Duodenal mucosa (tissue), 2 donors: ENCODE measurements at regions not wholly inside any gene's neighbourhood (a gene's known extent, or its start where the extent isn't known, plus 50 kb on each side); places are given as distances from the start of the nearest gene placed in this dataset.

Experiments
- H3K27ac ChIP-seq: one replicate; pipeline ENCODE4 v1.7.0; 2013; ENCODE audit warnings: low read depth, low read length
- H3K27me3 ChIP-seq, 2 donors: one replicate each; pipeline ENCODE4 v1.7.0; 2013; ENCODE audit warnings: low read length in 2 of 2, control low read depth in 1 of 2; ENCODE audit not compliant: insufficient read depth in 2 of 2, control insufficient read depth in 1 of 2
- H3K36me3 ChIP-seq, 2 donors: one replicate each; pipeline ENCODE4 v1.7.0; 2013; ENCODE audit warnings: low read length in 2 of 2, control low read depth in 1 of 2; ENCODE audit not compliant: insufficient read depth in 2 of 2, control insufficient read depth in 1 of 2
- H3K4me1 ChIP-seq, 2 donors: one replicate each; pipeline ENCODE4 v1.7.0; 2013; ENCODE audit warnings: low read length in 2 of 2, control low read depth in 1 of 2; ENCODE audit not compliant: insufficient read depth in 2 of 2, control insufficient read depth in 1 of 2
- H3K4me3 ChIP-seq, 2 donors: one replicate each; pipeline ENCODE4 v1.7.0; 2013; ENCODE audit warnings: low read length in 2 of 2, low read depth in 1 of 2
- H3K9ac ChIP-seq, 2 donors: one replicate each; pipeline ENCODE4 v1.7.0; 2013; ENCODE audit warnings: low read length in 2 of 2, low read depth in 1 of 2
- H3K9me3 ChIP-seq, 2 donors: one replicate each; pipeline ENCODE4 v1.7.0; 2013; ENCODE audit warnings: low read length in 2 of 2, control low read depth in 1 of 2; ENCODE audit not compliant: control insufficient read depth in 1 of 2

GRCh38 chr9:1221298-1221697 is 171.1 kb downstream of the DMRT2 start:
- Histone ChIP-seq H3K4me1 (no peaks in the 10 kb centered on the region), H3K9ac (no peak overlapping the region), H3K27me3 (no peaks in the 10 kb centered on the region), H3K4me3 (no peak overlapping the region), H3K9me3 (no peaks in the 10 kb centered on the region), H3K27ac (no peak overlapping the region), H3K36me3 (no peaks in the 10 kb centered on the region)

DNA sequence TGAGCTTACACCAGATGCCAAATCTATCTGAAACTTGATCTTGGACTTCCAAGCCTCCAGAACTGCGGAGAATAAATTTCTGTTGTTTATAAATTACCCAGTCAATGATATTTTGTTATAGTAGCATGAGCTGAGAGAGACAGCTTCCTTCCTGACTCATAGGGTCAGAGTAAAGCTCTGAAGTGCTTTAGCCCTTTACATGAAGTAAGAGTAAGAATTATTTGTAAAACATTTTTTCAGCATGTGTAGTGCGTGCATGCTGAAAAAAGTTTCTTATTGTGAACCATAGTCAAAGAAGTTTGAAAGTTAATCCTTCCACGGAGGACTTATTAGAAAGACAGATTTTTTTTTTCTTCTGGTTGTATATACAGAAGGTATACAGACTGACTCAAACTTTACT is 172.4 kb downstream of the DMRT2 start:
- no peak overlapping the region for H3K4me3 ChIP-seq
- no peaks in the 10 kb centered on the region for H3K36me3 ChIP-seq
- H3K4me1 ChIP-seq: no peaks in the 10 kb centered on the region
- H3K27me3 ChIP-seq: no peaks in the 10 kb centered on the region
- no peak overlapping the region for H3K9ac ChIP-seq
- no peak overlapping the region for H3K27ac ChIP-seq
- H3K9me3 ChIP-seq: no peaks in the 10 kb centered on the region

GRCh38 chr9:1231998-1232919 is 182.1 kb downstream of the DMRT2 start:
- Histone ChIP-seq H3K27ac (no peak overlapping the region), H3K4me1 (no peaks in the 10 kb centered on the region), H3K36me3 (no peaks in the 10 kb centered on the region), H3K27me3 (no peaks in the 10 kb centered on the region), H3K9ac (no peak overlapping the region), H3K4me3 (no peak overlapping the region), H3K9me3 (no peaks in the 10 kb centered on the region)

DNA sequence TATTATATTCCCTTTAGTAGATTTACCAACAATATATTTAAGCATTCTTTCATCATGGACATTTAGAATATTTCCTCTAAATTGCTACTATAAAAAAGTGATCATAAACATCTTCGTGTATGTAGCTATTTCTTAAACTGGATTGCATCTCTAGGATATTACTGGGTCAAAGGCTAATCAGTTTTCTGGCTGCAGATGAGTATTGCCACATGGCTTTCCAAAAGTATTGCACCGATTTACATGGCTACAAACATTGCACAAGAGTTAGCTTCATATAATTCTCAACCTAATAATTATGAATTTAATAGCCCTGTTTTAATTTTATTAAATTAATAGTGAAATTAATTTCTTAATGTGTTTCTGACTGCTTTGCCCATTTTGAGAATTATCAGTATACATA is 183.4 kb downstream of the DMRT2 start:
- no peaks in the 10 kb centered on the region for H3K27me3 ChIP-seq
- no peak overlapping the region for H3K4me3 ChIP-seq
- no peaks in the 10 kb centered on the region for H3K36me3 ChIP-seq
- no peaks in the 10 kb centered on the region for H3K9me3 ChIP-seq
- H3K9ac ChIP-seq: no peak overlapping the region
- H3K4me1 ChIP-seq: no peaks in the 10 kb centered on the region
- H3K27ac ChIP-seq: no peak overlapping the region

DNA sequence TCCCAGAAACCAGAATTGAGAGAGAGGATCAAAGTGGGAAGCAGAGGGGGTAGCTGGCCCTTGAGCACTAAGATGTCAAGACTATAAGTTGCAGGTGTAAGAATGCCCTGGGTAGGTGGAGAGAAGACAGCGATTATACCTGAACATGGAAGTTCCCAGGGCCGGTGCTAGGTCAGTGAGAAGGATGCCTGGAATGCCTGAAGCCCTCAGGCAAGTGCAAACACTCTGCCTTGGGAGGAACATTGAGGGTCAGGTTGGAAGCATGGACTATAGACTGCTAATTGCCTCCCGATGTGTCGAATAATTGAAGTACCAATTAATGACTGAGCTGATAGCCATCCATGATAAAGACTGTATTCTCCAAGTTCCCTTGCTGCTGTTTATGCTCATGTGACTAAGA is 185.5 kb downstream of the DMRT2 start:
- Histone ChIP-seq H3K27me3 (no peaks in the 10 kb centered on the region), H3K9me3 (no peaks in the 10 kb centered on the region), H3K27ac (no peak overlapping the region), H3K4me3 (no peak overlapping the region), H3K4me1 (no peaks in the 10 kb centered on the region), H3K9ac (no peak overlapping the region), H3K36me3 (no peaks in the 10 kb centered on the region)

GRCh38 chr9:1236061-1236460 is 185.9 kb downstream of the DMRT2 start:
- no peaks in the 10 kb centered on the region for H3K27me3 ChIP-seq
- H3K9ac ChIP-seq: no peak overlapping the region
- H3K36me3 ChIP-seq: no peaks in the 10 kb centered on the region
- H3K27ac ChIP-seq: no peak overlapping the region
- no peaks in the 10 kb centered on the region for H3K4me1 ChIP-seq
- no peaks in the 10 kb centered on the region for H3K9me3 ChIP-seq
- no peak overlapping the region for H3K4me3 ChIP-seq

GRCh38 chr9:1238407-1238806 is 188.2 kb downstream of the DMRT2 start:
- Histone ChIP-seq H3K27ac (no peak overlapping the region), H3K27me3 (no peaks in the 10 kb centered on the region), H3K4me3 (no peak overlapping the region), H3K36me3 (no peaks in the 10 kb centered on the region), H3K4me1 (no peaks in the 10 kb centered on the region), H3K9ac (no peak overlapping the region), H3K9me3 (no peaks in the 10 kb centered on the region)

- H3K4me3 ChIP-seq: no peak overlapping the region
- no peak overlapping the region for H3K27ac ChIP-seq
- H3K9me3 ChIP-seq: no peaks in the 10 kb centered on the region
- H3K9ac ChIP-seq: no peak overlapping the region
- no peaks in the 10 kb centered on the region for H3K4me1 ChIP-seq
- H3K27me3 ChIP-seq: no peaks in the 10 kb centered on the region
- no peaks in the 10 kb centered on the region for H3K36me3 ChIP-seq
Measured at GRCh38 chr9:1248743-1249142, 198.6 kb downstream of the DMRT2 start.

- no peaks in the 10 kb centered on the region for H3K4me1 ChIP-seq
- H3K36me3 ChIP-seq: no peaks in the 10 kb centered on the region
- H3K9ac ChIP-seq: no peak overlapping the region
- H3K27me3 ChIP-seq: no peaks in the 10 kb centered on the region
- no peaks in the 10 kb centered on the region for H3K9me3 ChIP-seq
- H3K4me3 ChIP-seq: no peak overlapping the region
- no peak overlapping the region for H3K27ac ChIP-seq
Measured at GRCh38 chr9:1253064-1253979, 203.2 kb downstream of the DMRT2 start.

- Histone ChIP-seq H3K27me3 (no peaks in the 10 kb centered on the region), H3K4me1 (no peaks in the 10 kb centered on the region), H3K4me3 (no peak overlapping the region), H3K27ac (no peak overlapping the region), H3K9me3 (no peaks in the 10 kb centered on the region), H3K36me3 (no peaks in the 10 kb centered on the region), H3K9ac (no peak overlapping the region)
Measured at GRCh38 chr9:1254071-1254470, 203.9 kb downstream of the DMRT2 start.
